SK-N-SH (cell line): ENCODE measurements at regions not wholly inside any gene's neighbourhood (a gene's known extent, or its start where the extent isn't known, plus 50 kb on each side); places are given as distances from the start of the nearest gene placed in this dataset.

Source experiments
- CTCF ChIA-PET: fragments of 300-600, 350-600 bp; formaldehyde crosslinking; extraction: SDS; loops from one replicate; lab custom pipeline; 2021; lab: Yijun Ruan, JAX
- POLR2A ChIA-PET: fragments of 350-600 bp; sonication (Branson Sonifier 250); formaldehyde crosslinking; extraction: SDS; loops from one replicate; lab custom pipeline; 2020; ENCODE audit warnings: antibody characterized with exemption, inconsistent platforms; lab: Yijun Ruan, JAX
- DNase-seq: peaks from one replicate; pipeline ENCODE4 v3.0.0; 2012
- H2AFZ ChIP-seq: fragments of 200-600 bp; sonication (generic); 2 replicates; pipeline ENCODE4 v1.8.1; 2016; ENCODE audit warnings: antibody characterized with exemption, mild to moderate bottlenecking, low read depth
- H3F3A ChIP-seq: fragments of 200-600 bp; sonication (generic); replicated peaks from 2 replicates; pipeline ENCODE3; 2016; ENCODE audit warnings: antibody characterized with exemption, mild to moderate bottlenecking; ENCODE audit not compliant: insufficient read depth
- H3K27ac ChIP-seq, 2 experiments: fragments of 200-500 bp in 1 of 2; fragments of 200-600 bp in 1 of 2; sonication (Bioruptor generic) in 1 of 2; sonication (generic), shearing (Covaris generic) in 1 of 2; 2 replicates each; pipeline versions ENCODE4 v1.5.1 to v1.6.1; 2014 to 2016; ENCODE audit warnings: low read depth in 2 of 2, inconsistent platforms in 1 of 2, low read length in 1 of 2, mild to moderate bottlenecking in 1 of 2, mixed read lengths in 1 of 2
- H3K27me3 ChIP-seq: fragments of 200-600 bp; sonication (generic), shearing (Covaris generic); 2 replicates; pipeline ENCODE4 v1.6.1; 2016; ENCODE audit warnings: mixed run types; ENCODE audit not compliant: insufficient read depth
- H3K36me3 ChIP-seq, 2 experiments: fragments of 200-500 bp in 1 of 2; fragments of 200-600 bp in 1 of 2; sonication (Bioruptor generic) in 1 of 2; sonication (generic) in 1 of 2; replicated peaks in 1 of 2; 2 replicates each; pipeline versions ENCODE3 to v1.5.1; 2014 to 2016; ENCODE audit warnings: low read length in 1 of 2, mild to moderate bottlenecking in 1 of 2; ENCODE audit not compliant: insufficient read depth in 2 of 2, control insufficient read depth in 1 of 2
- H3K4me1 ChIP-seq, 2 experiments: fragments of 200-500 bp in 1 of 2; fragments of 200-600 bp in 1 of 2; sonication (Bioruptor generic) in 1 of 2; sonication (generic), shearing (Covaris generic) in 1 of 2; 2 replicates each; pipeline versions ENCODE4 v1.5.1 to v1.6.1; 2014 to 2016; ENCODE audit warnings: low read depth in 1 of 2, low read length in 1 of 2, mixed run types in 1 of 2; ENCODE audit not compliant: insufficient read depth in 2 of 2, control insufficient read depth in 1 of 2
- H3K4me2 ChIP-seq: fragments of 200-600 bp; sonication (generic), shearing (Covaris generic); 2 replicates; pipeline ENCODE4 v1.6.1; 2017; ENCODE audit warnings: mixed run types
- H3K4me3 ChIP-seq, 2 experiments: fragments of 200-500 bp in 1 of 2; fragments of 200-600 bp in 1 of 2; sonication (Bioruptor generic) in 1 of 2; sonication (generic), shearing (Covaris generic) in 1 of 2; 2 replicates each; pipeline versions ENCODE4 v1.5.1 to v1.8.1; 2014 to 2016; ENCODE audit warnings: low read depth in 2 of 2, inconsistent platforms in 1 of 2, low read length in 1 of 2, mild to moderate bottlenecking in 1 of 2, mixed read lengths in 1 of 2, moderate library complexity in 1 of 2
- H3K79me2 ChIP-seq: fragments of 200-600 bp; sonication (generic); 2 replicates; pipeline ENCODE4 v1.8.1; 2017; ENCODE audit warnings: mild to moderate bottlenecking; ENCODE audit not compliant: insufficient read depth
- H3K9ac ChIP-seq: fragments of 200-600 bp; sonication (generic); 2 replicates; pipeline ENCODE4 v1.6.1; 2017; ENCODE audit warnings: mixed run types
- H3K9me2 ChIP-seq: fragments of 200-600 bp; sonication (generic); 2 replicates; pipeline ENCODE4 v1.6.1; 2017; ENCODE audit warnings: mixed run types
- H3K9me3 ChIP-seq: fragments of 200-600 bp; sonication (generic); 2 replicates; pipeline ENCODE4 v1.6.1; 2017; ENCODE audit warnings: mixed run types, mild to moderate bottlenecking, moderate library complexity
- H4K20me1 ChIP-seq: fragments of 200-600 bp; sonication (generic); 2 replicates; pipeline ENCODE4 v1.6.1; 2017; ENCODE audit warnings: mild to moderate bottlenecking, mixed run types; ENCODE audit not compliant: insufficient read depth
- EP300 ChIP-seq, 2 experiments: IDR thresholded peaks; 2 replicates each; pipeline versions ENCODE4 v1.4.0 to v1.6.1; 2012; ENCODE audit warnings: borderline replicate concordance in 1 of 2, low read depth in 1 of 2, low read length in 1 of 2
- EZH2phosphoT487 ChIP-seq: fragments of 200-600 bp; sonication (generic); IDR thresholded peaks from 2 replicates; pipeline ENCODE4 v1.6.1; 2017; ENCODE audit warnings: low read depth, mixed run types, mild to moderate bottlenecking, antibody characterized with exemption, moderate library complexity, borderline replicate concordance
- FOXJ3 ChIP-seq: sonication (generic); formaldehyde crosslinking; IDR thresholded peaks from 2 replicates; pipeline ENCODE4 v1.5.1; 2020; ENCODE audit warnings: mild to moderate bottlenecking, missing genetic modification reagents
- GATA2 ChIP-seq: sonication (generic); formaldehyde crosslinking; IDR thresholded peaks from 2 replicates; pipeline ENCODE4 v1.5.0; 2020; ENCODE audit warnings: mild to moderate bottlenecking, missing genetic modification reagents
- JUND ChIP-seq: IDR thresholded peaks from 2 replicates; pipeline ENCODE4 v1.4.0; 2012
- MXI1 ChIP-seq: IDR thresholded peaks from 2 replicates; pipeline ENCODE4 v1.6.1; 2012; ENCODE audit warnings: mild to moderate bottlenecking, low read depth, low read length, improper control_type of control experiment
- NRF1 ChIP-seq: IDR thresholded peaks from 2 replicates; pipeline ENCODE4 v1.6.1; 2012; ENCODE audit warnings: low read depth, mild to moderate bottlenecking, low read length
- RAD21 ChIP-seq: IDR thresholded peaks from 2 replicates; pipeline ENCODE4 v1.6.1; 2012; ENCODE audit warnings: mild to moderate bottlenecking, low read length
- RCOR1 ChIP-seq: fragments of 150-350 bp; IDR thresholded peaks from 2 replicates; pipeline ENCODE4 v1.6.1; 2017; ENCODE audit warnings: antibody characterized with exemption, low read length
- RXRA ChIP-seq: IDR thresholded peaks from 2 replicates; pipeline ENCODE4 v1.4.0; 2012; ENCODE audit warnings: low read depth, mild to moderate bottlenecking, borderline replicate concordance
- SIN3A ChIP-seq: IDR thresholded peaks from 2 replicates; pipeline ENCODE4 v1.6.1; 2012; ENCODE audit warnings: low read depth, mild to moderate bottlenecking, low read length, moderate library complexity, borderline replicate concordance
- SMC3 ChIP-seq: IDR thresholded peaks from 2 replicates; pipeline ENCODE4 v1.6.1; 2012; ENCODE audit warnings: low read depth, low read length, improper control_type of control experiment
- TCF12 ChIP-seq: IDR thresholded peaks from 2 replicates; pipeline ENCODE4 v1.4.0; 2012
- WGBS: methylation state at CpG from one replicate; pipeline ENCODE4 v1.1.6; 2017; ENCODE audit warnings: low lambda C conversion rate; 5-methylcytosine and 5-hydroxymethylcytosine counted together
- TF ChIP-seq, protein P1 (sequence below): fragments of 200-600 bp; sonication (generic); IDR thresholded peaks from 2 replicates; pipeline ENCODE4 v1.6.1; 2017; ENCODE audit warnings: antibody characterized with exemption, mild to moderate bottlenecking, moderate library complexity
- TF ChIP-seq, protein P2 (sequence below): fragments of 150-350 bp; IDR thresholded peaks from 2 replicates; pipeline ENCODE4 v1.6.1; 2016; ENCODE audit warnings: mild to moderate bottlenecking, low read depth, low read length
- TF ChIP-seq, protein P3 (sequence below): IDR thresholded peaks from 2 replicates; pipeline ENCODE4 v1.4.0; 2012; ENCODE audit warnings: low read depth, borderline replicate concordance
- TF ChIP-seq, protein P4 (sequence below): fragments of 150-350 bp; IDR thresholded peaks from 2 replicates; pipeline ENCODE4 v1.6.1; 2017; ENCODE audit warnings: antibody characterized with exemption, low read length, low read depth, borderline replicate concordance
- TF ChIP-seq, protein P5 (sequence below): IDR thresholded peaks from 2 replicates; pipeline ENCODE4 v1.4.0; 2012; ENCODE audit warnings: low read depth

DNA sequence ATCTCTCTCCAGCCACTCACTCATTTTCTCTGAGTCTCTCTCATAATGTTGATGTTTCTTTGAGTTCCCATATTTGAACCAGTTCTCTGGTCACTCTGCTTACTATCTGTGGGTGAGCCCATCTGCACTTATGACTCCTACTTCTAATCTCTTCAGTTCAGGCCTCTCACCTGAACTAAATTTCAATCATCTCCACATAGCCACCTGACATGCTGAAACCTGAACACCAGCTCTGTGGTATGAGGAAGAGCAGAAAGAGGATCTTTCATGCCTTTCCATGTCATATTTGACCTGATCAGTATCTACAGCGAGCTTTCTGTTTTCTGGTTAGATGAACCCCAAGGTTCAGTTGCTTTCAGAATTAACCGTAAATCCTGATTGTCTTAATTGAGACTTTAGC is 122.2 kb upstream of the ESX1 start:
- no peak overlapping the region for H3K9ac ChIP-seq
- CTCF ChIA-PET, result interaction anchor here (0.9 kb wide), 1 partner anchor 106 kb away, joined by 3 read pairs; no protein-coding TSS in a partner anchor
- H3K79me2 ChIP-seq, result no peaks in the 10 kb centered on the region
- no peaks in the 10 kb centered on the region for H3K9me3 ChIP-seq
- no peak overlapping the region for H3K4me2 ChIP-seq
- TF ChIP-seq RCOR1 (no peak), TCF12 (no peak), NRF1 (no peak), MXI1 (no peak), EZH2phosphoT487 (no peak), FOXJ3 (CRISPR knock-in tag) (no peak), SIN3A (no peak), SMC3 (no peak)
- TF ChIP-seq, protein P1, sequence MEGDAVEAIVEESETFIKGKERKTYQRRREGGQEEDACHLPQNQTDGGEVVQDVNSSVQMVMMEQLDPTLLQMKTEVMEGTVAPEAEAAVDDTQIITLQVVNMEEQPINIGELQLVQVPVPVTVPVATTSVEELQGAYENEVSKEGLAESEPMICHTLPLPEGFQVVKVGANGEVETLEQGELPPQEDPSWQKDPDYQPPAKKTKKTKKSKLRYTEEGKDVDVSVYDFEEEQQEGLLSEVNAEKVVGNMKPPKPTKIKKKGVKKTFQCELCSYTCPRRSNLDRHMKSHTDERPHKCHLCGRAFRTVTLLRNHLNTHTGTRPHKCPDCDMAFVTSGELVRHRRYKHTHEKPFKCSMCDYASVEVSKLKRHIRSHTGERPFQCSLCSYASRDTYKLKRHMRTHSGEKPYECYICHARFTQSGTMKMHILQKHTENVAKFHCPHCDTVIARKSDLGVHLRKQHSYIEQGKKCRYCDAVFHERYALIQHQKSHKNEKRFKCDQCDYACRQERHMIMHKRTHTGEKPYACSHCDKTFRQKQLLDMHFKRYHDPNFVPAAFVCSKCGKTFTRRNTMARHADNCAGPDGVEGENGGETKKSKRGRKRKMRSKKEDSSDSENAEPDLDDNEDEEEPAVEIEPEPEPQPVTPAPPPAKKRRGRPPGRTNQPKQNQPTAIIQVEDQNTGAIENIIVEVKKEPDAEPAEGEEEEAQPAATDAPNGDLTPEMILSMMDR, result no peak
- TF ChIP-seq, protein P2, sequence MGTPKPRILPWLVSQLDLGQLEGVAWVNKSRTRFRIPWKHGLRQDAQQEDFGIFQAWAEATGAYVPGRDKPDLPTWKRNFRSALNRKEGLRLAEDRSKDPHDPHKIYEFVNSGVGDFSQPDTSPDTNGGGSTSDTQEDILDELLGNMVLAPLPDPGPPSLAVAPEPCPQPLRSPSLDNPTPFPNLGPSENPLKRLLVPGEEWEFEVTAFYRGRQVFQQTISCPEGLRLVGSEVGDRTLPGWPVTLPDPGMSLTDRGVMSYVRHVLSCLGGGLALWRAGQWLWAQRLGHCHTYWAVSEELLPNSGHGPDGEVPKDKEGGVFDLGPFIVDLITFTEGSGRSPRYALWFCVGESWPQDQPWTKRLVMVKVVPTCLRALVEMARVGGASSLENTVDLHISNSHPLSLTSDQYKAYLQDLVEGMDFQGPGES, result no peak
- no peaks in the 10 kb centered on the region for H3F3A ChIP-seq
- H3K4me3 ChIP-seq, result no peak overlapping the region
- H4K20me1 ChIP-seq, result no peaks in the 10 kb centered on the region
- 8% methylated on average over 2 of the region's 2 CpGs for WGBS
- no peak overlapping the region for H2AFZ ChIP-seq
- H3K27ac ChIP-seq, result no peak overlapping the region
- peaks cover 30% of the 10 kb centered on the region; the same call in 1 of the 2 replicates for H3K27me3 ChIP-seq
- DNase-seq, result no peak
- no peaks in the 10 kb centered on the region for H3K36me3 ChIP-seq
- H3K9me2 ChIP-seq, result no peaks in the 10 kb centered on the region
- H3K4me1 ChIP-seq, result no peaks in the 10 kb centered on the region
- POLR2A ChIA-PET, result no interaction called here

DNA sequence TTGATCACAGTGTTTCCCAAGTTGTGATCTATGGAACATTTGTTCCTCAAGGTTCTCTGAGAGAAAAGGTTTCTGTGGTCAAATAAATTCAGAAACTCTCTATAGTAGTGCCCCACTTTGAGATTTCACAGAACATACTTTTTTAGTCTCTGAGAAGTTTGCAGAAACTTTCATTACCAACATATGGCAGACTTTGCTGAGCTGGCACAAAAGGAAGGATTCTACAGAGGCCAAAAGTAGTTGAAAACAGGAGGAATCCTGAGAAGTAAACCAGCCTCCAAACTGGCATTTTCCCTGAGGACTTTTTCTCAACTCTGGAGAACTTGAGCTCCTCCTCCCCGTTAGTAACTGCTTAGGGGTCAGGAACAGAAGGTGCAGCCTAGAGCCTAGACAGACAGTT is 117.8 kb upstream of the ESX1 start:
- Histone ChIP-seq H3F3A (no peaks in the 10 kb centered on the region), H3K36me3 (no peaks in the 10 kb centered on the region), H2AFZ (no peak overlapping the region), H4K20me1 (no peaks in the 10 kb centered on the region), H3K9me2 (no peaks in the 10 kb centered on the region), H3K9ac (no peak overlapping the region), H3K4me2 (no peak overlapping the region), H3K9me3 (no peaks in the 10 kb centered on the region), H3K27ac (no peak overlapping the region), H3K4me3 (no peak overlapping the region), H3K4me1 (no peaks in the 10 kb centered on the region), H3K27me3 (peaks cover 46% of the 10 kb centered on the region), H3K79me2 (no peaks in the 10 kb centered on the region)
- DNase-seq, result no peak
- 0% methylated on average over 1 of the region's 1 CpG for WGBS
- ChIA-PET POLR2A (no interaction called here), CTCF (no interaction called here)
- TF ChIP-seq, protein P3, sequence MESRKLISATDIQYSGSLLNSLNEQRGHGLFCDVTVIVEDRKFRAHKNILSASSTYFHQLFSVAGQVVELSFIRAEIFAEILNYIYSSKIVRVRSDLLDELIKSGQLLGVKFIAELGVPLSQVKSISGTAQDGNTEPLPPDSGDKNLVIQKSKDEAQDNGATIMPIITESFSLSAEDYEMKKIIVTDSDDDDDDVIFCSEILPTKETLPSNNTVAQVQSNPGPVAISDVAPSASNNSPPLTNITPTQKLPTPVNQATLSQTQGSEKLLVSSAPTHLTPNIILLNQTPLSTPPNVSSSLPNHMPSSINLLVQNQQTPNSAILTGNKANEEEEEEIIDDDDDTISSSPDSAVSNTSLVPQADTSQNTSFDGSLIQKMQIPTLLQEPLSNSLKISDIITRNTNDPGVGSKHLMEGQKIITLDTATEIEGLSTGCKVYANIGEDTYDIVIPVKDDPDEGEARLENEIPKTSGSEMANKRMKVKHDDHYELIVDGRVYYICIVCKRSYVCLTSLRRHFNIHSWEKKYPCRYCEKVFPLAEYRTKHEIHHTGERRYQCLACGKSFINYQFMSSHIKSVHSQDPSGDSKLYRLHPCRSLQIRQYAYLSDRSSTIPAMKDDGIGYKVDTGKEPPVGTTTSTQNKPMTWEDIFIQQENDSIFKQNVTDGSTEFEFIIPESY, result no peak
- TF ChIP-seq, protein P4, sequence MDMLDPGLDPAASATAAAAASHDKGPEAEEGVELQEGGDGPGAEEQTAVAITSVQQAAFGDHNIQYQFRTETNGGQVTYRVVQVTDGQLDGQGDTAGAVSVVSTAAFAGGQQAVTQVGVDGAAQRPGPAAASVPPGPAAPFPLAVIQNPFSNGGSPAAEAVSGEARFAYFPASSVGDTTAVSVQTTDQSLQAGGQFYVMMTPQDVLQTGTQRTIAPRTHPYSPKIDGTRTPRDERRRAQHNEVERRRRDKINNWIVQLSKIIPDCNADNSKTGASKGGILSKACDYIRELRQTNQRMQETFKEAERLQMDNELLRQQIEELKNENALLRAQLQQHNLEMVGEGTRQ, result no peak
- TF ChIP-seq JUND (no peak), RAD21 (no peak), RXRA (no peak), EP300 (IDR thresholded peaks at IDR 0.05; ENCODE audit: borderline replicate concordance in 1 of 2, low read depth in 1 of 2, low read length in 1 of 2) (no peak), GATA2 (CRISPR knock-in tag) (no peak)
- TF ChIP-seq, protein P2, result no peak
- TF ChIP-seq, protein P5, sequence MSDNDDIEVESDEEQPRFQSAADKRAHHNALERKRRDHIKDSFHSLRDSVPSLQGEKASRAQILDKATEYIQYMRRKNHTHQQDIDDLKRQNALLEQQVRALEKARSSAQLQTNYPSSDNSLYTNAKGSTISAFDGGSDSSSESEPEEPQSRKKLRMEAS, result no peak
